Urinary bladder (tissue), 3 donors: ENCODE measurements at regions not wholly inside any gene's neighbourhood (a gene's known extent, or its start where the extent isn't known, plus 50 kb on each side); places are given as distances from the start of the nearest gene placed in this dataset.

Source experiments
- DNase-seq: peaks from one replicate; pipeline ENCODE4 v3.0.0-alpha.2; 2015; ENCODE audit errors: extremely low spot score
- H3K27ac ChIP-seq: one replicate; pipeline ENCODE4 v1.5.1; 2013; ENCODE audit warnings: low read depth, mild to moderate bottlenecking, moderate library complexity
- H3K36me3 ChIP-seq: one replicate; pipeline ENCODE4 v1.6.1; 2013; ENCODE audit warnings: mild to moderate bottlenecking, moderate library complexity; ENCODE audit not compliant: insufficient read depth
- H3K4me1 ChIP-seq: one replicate; pipeline ENCODE4 v1.6.1; 2013; ENCODE audit warnings: mild to moderate bottlenecking, moderate library complexity; ENCODE audit not compliant: insufficient read depth
- H3K4me3 ChIP-seq: one replicate; pipeline ENCODE4 v1.5.1; 2013; ENCODE audit warnings: low read depth, low read length
- WGBS: extraction: QIAGEN DNeasy Blood & Tissue Kit; methylation state at CpG from one replicate; pipeline ENCODE4 v1.1.7; 2013; 5-methylcytosine and 5-hydroxymethylcytosine counted together
- donor health status: healthy with polysubstance abuse.
- donor health status: healthy.

GRCh38 chr3:132953683-132954082 lies 84.5 kb upstream of the TMEM108 start:
- no peaks in the 10 kb centered on the region for H3K36me3 ChIP-seq
- no peak overlapping the region for H3K27ac ChIP-seq
- WGBS: 85% methylated on average over 1 of the region's 1 CpG
- no peak for DNase-seq
- no peak overlapping the region for H3K4me3 ChIP-seq
- no peaks in the 10 kb centered on the region for H3K4me1 ChIP-seq

GRCh38 chr3:132927896-132928295 lies 110.3 kb upstream of the TMEM108 start:
- Histone ChIP-seq H3K36me3 (no peaks in the 10 kb centered on the region), H3K4me3 (no peak overlapping the region), H3K4me1 (no peaks in the 10 kb centered on the region), H3K27ac (no peak overlapping the region)
- no peak for DNase-seq
- 76% methylated on average over 1 of the region's 1 CpG for WGBS

- 54% methylated on average over 2 of the region's 2 CpGs for whole genome bisulfite sequencing
- H3K4me1 ChIP-seq: no peaks in the 10 kb centered on the region
- no peaks in the 10 kb centered on the region for H3K36me3 ChIP-seq
- no peak overlapping the region for H3K4me3 ChIP-seq
- DNase-seq: no peak
- H3K27ac ChIP-seq: no peak overlapping the region
These were observed 112.1 kb upstream of the TMEM108 start for GRCh38 chr3:132926098-132926497.

GRCh38 chr3:132925256-132925930 lies 112.8 kb upstream of the TMEM108 start:
- no peak for DNase-seq
- no peak overlapping the region for H3K27ac ChIP-seq
- H3K36me3 ChIP-seq: no peaks in the 10 kb centered on the region
- H3K4me3 ChIP-seq: no peak overlapping the region
- no peaks in the 10 kb centered on the region for H3K4me1 ChIP-seq
- 91% methylated on average over 4 of the region's 4 CpGs for WGBS

- H3K4me3 ChIP-seq: no peak overlapping the region
- no peak overlapping the region for H3K27ac ChIP-seq
- H3K36me3 ChIP-seq: no peaks in the 10 kb centered on the region
- DNase-seq: no peak
- 84% methylated on average over 1 of the region's 1 CpG for WGBS
- H3K4me1 ChIP-seq: no peaks in the 10 kb centered on the region
These were observed 122.1 kb upstream of the TMEM108 start for GRCh38 chr3:132916096-132916495.

GRCh38 chr3:132912416-132912753 lies 125.8 kb upstream of the TMEM108 start:
- WGBS: 82% methylated on average over 3 of the region's 3 CpGs
- DNase-seq: no peak
- no peak overlapping the region for H3K27ac ChIP-seq
- H3K4me1 ChIP-seq: no peaks in the 10 kb centered on the region
- no peak overlapping the region for H3K4me3 ChIP-seq
- H3K36me3 ChIP-seq: no peaks in the 10 kb centered on the region

GRCh38 chr3:132911741-132912415 lies 126.3 kb upstream of the TMEM108 start:
- Histone ChIP-seq H3K27ac (no peak overlapping the region), H3K4me3 (no peak overlapping the region), H3K36me3 (no peaks in the 10 kb centered on the region), H3K4me1 (no peaks in the 10 kb centered on the region)
- 80% methylated on average over 4 of the region's 4 CpGs for WGBS
- no peak for DNase-seq

GRCh38 chr3:132907293-132907692 lies 130.9 kb upstream of the TMEM108 start:
- WGBS: 95% methylated on average over 10 of the region's 10 CpGs
- Histone ChIP-seq H3K27ac (no peak overlapping the region), H3K4me1 (no peaks in the 10 kb centered on the region), H3K36me3 (no peaks in the 10 kb centered on the region), H3K4me3 (no peak overlapping the region)
- no peak for DNase-seq

- Histone ChIP-seq H3K36me3 (no peaks in the 10 kb centered on the region), H3K4me3 (no peak overlapping the region), H3K4me1 (no peaks in the 10 kb centered on the region), H3K27ac (no peak overlapping the region)
- DNase-seq: no peak
These were observed 137.7 kb upstream of the TMEM108 start for GRCh38 chr3:132900481-132900880.

- Histone ChIP-seq H3K27ac (no peak overlapping the region), H3K4me3 (no peak overlapping the region), H3K4me1 (no peaks in the 10 kb centered on the region), H3K36me3 (no peaks in the 10 kb centered on the region)
- 78% methylated on average over 5 of the region's 5 CpGs for WGBS
- DNase-seq: no peak
These were observed 140.1 kb upstream of the TMEM108 start for GRCh38 chr3:132898141-132898540.

GRCh38 chr3:132892956-132893355 lies 145.2 kb upstream of the TMEM108 start:
- 79% methylated on average over 3 of the region's 3 CpGs for WGBS

GRCh38 chr3:132881756-132882409 lies 156.3 kb upstream of the TMEM108 start:
- Histone ChIP-seq H3K27ac (no peak overlapping the region), H3K4me1 (no peaks in the 10 kb centered on the region), H3K36me3 (no peaks in the 10 kb centered on the region), H3K4me3 (no peak overlapping the region)
- WGBS: 50% methylated on average over 5 of the region's 5 CpGs
- no peak for DNase-seq

More at GRCh38 chr3:132892956-132893355, 145.2 kb upstream of the TMEM108 start:
- no peak overlapping the region for H3K4me3 ChIP-seq
- H3K36me3 ChIP-seq: no peaks in the 10 kb centered on the region
- no peak for DNase-seq
- H3K27ac ChIP-seq: no peak overlapping the region
- no peaks in the 10 kb centered on the region for H3K4me1 ChIP-seq

GRCh38 chr3:132880986-132881385 lies 157.2 kb upstream of the TMEM108 start:
- H3K36me3 ChIP-seq: no peaks in the 10 kb centered on the region
- H3K27ac ChIP-seq: no peak overlapping the region
- no peaks in the 10 kb centered on the region for H3K4me1 ChIP-seq
- DNase-seq: no peak
- H3K4me3 ChIP-seq: no peak overlapping the region
- 71% methylated on average over 1 of the region's 1 CpG for WGBS

GRCh38 chr3:132879656-132880055 lies 157.4 kb upstream of the NPHP3 start:
- no peak for DNase-seq
- Histone ChIP-seq H3K27ac (no peak overlapping the region), H3K4me3 (no peak overlapping the region), H3K4me1 (no peaks in the 10 kb centered on the region), H3K36me3 (no peaks in the 10 kb centered on the region)
